Breast epithelium (tissue), 3 donors: ENCODE measurements at regions not wholly inside any gene's neighbourhood (a gene's known extent, or its start where the extent isn't known, plus 50 kb on each side); places are given as distances from the start of the nearest gene placed in this dataset.
"Not testable (repeated sequence)": the region's sequence is repeated elsewhere in the genome, so short reads cannot be mapped to it uniquely, and the experiment has no call there.

Source experiments
- POLR2A ChIP-seq: fragments of 450-650 bp; IDR thresholded peaks from one replicate; pipeline ENCODE4 v1.6.1; 2016; ENCODE audit warnings: antibody characterized with exemption, mild to moderate bottlenecking, moderate library complexity
- POLR2AphosphoS5 ChIP-seq, 3 donors: sonication (generic); formaldehyde crosslinking; IDR thresholded peaks; one replicate each; pipeline ENCODE4 v1.6.1; 2017; ENCODE audit warnings: antibody characterized with exemption in 3 of 3
- TF ChIP-seq, protein P1 (sequence below), 3 donors: fragments of 450-650 bp; IDR thresholded peaks; one replicate each; pipeline ENCODE4 v1.5.1; 2016 to 2017; ENCODE audit warnings: antibody characterized with exemption in 3 of 3, mild to moderate bottlenecking in 3 of 3, moderate library complexity in 3 of 3

DNA sequence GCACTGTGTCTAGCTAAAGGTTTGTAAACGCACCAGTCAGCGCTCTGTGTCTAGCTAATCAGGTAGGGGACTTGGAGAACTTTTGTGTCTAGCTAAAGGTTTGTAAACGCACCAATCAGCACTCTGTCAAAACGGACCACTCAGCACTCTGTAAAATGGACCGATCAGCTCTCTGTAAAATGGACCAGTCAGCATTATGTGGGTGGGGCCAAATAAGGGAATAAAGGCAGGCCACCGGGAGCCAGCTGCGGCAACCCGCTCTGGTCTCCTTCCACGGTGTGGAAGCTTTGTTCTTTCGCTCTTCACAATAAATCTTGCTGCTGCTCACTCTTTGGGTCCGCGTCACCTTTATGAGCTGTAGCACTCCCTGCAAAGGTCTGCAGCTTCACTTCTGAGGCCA, 90.2 kb downstream of the ASCL4 start:
- TF ChIP-seq, protein P1, sequence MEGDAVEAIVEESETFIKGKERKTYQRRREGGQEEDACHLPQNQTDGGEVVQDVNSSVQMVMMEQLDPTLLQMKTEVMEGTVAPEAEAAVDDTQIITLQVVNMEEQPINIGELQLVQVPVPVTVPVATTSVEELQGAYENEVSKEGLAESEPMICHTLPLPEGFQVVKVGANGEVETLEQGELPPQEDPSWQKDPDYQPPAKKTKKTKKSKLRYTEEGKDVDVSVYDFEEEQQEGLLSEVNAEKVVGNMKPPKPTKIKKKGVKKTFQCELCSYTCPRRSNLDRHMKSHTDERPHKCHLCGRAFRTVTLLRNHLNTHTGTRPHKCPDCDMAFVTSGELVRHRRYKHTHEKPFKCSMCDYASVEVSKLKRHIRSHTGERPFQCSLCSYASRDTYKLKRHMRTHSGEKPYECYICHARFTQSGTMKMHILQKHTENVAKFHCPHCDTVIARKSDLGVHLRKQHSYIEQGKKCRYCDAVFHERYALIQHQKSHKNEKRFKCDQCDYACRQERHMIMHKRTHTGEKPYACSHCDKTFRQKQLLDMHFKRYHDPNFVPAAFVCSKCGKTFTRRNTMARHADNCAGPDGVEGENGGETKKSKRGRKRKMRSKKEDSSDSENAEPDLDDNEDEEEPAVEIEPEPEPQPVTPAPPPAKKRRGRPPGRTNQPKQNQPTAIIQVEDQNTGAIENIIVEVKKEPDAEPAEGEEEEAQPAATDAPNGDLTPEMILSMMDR (IDR thresholded peaks at IDR 0.05), result not testable (repeated sequence)
- not testable (repeated sequence) for TF ChIP-seq POLR2A; POLR2AphosphoS5 (IDR thresholded peaks at IDR 0.05)
